ENCODE measurements at regions not wholly inside any gene's neighbourhood (a gene's known extent, or its start where the extent isn't known, plus 50 kb on each side); places are given as distances from the start of the nearest gene placed in this dataset.

DNA sequence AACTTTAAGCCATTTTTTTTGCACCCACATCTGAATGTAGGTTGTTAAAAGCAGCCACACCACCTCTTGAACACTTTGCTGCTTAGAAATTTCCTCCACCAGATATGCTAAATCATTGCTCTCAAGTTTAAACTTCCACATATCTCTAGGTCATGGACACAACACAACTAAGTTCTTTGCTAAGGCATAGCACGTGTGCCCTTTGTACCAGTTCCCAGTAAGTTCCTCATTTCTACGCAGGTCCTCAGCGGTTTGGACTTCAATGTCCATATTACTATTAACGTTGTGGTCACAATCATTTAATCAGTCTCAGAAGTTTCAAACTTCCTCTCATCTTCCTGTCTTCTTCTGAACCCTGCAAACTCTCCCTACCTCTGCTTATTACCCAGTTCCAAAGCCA lies 661.6 kb upstream of the PKN2 start:
- TF ChIP-seq, protein P1, sequence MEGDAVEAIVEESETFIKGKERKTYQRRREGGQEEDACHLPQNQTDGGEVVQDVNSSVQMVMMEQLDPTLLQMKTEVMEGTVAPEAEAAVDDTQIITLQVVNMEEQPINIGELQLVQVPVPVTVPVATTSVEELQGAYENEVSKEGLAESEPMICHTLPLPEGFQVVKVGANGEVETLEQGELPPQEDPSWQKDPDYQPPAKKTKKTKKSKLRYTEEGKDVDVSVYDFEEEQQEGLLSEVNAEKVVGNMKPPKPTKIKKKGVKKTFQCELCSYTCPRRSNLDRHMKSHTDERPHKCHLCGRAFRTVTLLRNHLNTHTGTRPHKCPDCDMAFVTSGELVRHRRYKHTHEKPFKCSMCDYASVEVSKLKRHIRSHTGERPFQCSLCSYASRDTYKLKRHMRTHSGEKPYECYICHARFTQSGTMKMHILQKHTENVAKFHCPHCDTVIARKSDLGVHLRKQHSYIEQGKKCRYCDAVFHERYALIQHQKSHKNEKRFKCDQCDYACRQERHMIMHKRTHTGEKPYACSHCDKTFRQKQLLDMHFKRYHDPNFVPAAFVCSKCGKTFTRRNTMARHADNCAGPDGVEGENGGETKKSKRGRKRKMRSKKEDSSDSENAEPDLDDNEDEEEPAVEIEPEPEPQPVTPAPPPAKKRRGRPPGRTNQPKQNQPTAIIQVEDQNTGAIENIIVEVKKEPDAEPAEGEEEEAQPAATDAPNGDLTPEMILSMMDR (IDR thresholded peaks at IDR 0.05): no peak
- TF ChIP-seq EP300 (IDR thresholded peaks at IDR 0.05) (no peak), POLR2A (IDR thresholded peaks at IDR 0.05) (no peak)
